C1 segment of cervical spinal cord (tissue), 14 donors: ENCODE measurements at regions not wholly inside any gene's neighbourhood (a gene's known extent, or its start where the extent isn't known, plus 50 kb on each side); places are given as distances from the start of the nearest gene placed in this dataset.

Experiments used
- DNase-seq, 14 donors: peaks; one replicate each; lab custom pipeline; 2025; lab: John Stamatoyannopoulos, UW

DNA sequence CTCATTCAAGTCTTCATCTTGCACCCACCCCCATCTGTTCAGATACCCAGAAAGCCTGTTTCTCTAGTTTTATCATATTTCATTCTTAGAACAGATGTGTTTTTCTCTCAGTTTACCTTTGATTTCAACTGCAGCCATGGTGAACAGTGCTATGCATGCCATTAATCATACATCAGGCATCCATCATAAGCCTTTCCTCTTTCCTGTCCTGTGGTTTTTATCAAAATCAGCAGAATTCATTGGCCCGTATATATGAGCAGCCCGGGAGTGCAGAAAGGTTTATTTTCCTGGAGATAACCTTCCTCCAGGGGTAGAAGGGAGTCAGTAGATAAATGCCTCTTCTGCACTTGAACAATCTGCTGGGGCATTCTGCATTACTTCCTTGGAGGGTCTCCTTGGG lies 65.7 kb downstream of the IL21 start:
- DNase-seq: no peak

DNA sequence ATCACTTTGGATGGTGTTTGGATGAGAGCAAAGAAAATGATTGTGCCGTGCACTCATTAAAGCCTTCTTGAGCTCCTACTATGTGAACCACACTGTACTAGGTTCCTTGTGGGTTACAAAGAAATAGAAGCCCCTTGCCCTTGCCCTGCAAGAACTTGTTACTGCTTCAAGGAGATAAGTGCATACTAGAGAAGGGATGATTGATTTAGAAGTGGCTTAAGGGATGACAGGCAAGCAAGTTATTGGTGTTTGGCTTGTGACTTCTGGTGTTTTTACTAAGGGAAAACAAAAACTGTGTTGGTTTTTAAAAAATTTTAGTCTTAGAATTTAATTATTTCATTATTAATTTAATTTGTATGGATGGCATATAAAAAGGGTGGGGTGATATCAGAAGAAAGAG lies 67.4 kb downstream of the IL21 start:
- DNase-seq: no peak

DNA sequence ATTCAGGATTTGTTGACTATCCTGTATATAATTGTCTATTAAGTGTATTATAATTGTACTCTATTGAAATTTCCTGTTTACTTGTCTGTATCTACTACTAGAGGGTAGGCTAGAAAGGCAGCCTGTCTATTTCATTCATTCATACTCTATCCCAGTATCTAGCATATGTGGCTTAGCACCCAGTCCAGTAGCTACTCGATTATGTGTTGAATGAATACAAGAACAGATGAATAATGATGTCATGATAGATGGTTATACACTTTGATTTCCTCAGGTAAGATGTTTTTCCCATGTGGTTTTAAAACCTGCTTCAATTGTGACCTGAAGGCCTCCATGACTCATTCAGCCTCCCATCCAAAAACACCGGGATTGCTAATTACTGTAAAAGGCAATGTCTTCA lies 68.0 kb downstream of the IL21 start:
- DNase-seq: no peak

DNA sequence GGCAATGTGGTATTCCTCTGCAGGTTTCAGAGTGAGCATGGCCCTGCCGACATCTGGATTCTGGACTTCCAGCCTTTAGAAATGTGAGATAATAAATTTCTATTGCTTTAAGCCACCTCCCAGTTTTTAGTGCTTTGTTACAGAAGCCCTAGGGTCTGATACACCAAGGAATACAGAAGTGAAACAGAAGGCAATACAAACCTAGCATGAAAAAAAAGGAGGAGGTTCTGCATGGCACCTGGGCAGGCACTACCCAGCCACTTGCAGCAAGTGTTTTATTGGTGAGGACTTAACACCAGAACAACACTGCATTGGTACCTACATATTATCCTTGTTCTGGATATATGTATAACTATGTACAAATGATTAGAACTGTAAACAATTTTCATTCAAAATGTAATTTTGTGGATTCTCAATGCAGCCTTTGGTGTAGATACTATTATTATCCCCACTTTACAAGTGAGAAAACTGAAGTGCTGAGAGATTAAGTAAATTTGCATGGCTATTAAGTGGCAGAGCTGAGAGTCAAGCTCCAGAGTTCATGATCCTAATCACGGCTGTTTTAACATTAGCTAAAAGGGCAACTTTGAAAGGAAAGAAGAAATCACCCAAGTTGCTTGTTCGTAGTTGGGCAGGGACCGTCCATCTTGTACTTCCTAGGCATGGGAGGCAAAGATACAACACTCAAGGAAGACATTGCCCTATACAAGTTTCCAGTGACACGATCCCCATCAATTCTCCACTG lies 71.8 kb downstream of the IL21 start:
- no peak for DNase-seq

DNA sequence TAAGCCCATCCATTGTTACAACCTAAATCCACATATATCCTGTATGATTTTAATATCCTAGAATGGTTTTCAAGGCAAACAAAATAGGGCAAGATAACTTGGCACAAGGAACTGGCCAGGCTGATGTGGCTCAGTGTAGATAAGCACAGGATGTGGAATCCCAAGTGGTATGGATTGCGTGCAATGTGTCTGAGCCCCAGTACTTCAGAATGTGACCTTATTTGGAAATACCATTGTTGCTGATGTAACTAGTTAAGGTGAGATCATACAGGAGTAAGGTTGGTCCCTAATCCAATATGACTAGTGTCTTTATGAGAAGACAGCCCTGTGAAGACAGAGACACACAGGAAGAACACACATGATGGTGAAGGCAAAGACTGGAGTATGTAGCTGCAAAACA lies 72.4 kb downstream of the IL21 start:
- no peak for DNase-seq

DNA sequence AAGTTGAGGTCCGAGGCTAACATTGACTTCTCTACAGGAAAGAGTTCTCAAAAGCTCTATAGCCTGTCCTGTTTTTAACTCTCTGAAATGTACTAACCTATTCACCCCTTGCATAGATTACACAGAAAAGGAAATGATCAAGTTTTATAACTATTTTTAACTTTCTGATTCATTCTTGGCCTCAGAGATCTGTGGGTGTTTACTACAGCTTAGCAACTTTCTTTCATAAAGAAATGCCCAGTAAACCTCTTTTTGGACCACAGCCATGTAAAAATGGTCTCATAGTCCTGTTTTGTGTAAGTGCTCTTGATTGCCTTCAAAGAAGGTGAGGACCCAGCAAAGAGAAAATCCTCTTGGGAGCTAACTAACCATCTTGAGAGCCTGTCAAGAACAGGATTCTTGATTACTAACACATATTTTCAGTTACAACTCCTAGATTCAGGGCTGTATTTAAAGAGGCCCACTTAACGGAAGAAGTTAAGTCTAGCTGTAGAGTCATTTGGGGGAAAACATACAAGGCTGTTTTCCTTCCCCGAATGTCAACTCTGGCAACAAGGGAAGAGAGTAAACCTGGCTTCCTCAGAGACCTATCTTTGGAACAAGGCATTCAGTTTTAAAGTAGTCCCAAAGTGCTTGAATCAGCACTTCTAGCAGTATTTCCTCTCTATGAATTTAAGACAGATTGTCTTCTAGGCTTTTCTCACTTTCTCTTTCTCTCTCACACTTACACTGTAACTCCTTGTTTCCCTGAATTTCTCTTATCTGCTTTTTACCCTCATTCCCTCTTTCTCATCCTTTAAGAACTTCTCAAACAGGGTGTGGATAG lies 78.2 kb downstream of the IL21 start:
- no peak for DNase-seq

DNA sequence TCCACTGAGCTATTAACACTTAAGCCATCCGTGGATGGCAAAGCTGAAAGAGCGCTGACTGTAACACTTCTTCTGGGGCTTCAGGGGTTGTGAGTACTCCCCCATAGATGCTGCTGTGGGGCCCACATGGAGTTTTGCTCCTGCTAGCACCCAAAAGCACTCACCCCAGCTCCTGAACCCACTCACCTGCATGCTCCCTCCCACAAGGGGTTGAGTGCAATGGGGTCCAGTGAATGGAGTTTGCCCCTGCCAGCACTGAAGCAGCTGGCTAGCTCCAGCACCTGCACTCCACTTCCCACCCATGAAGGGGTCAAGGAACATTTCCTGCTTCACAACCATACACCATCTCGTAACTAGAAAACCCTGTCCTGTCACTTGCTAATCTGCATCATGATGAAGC lies 78.9 kb downstream of the IL21 start:
- DNase-seq: no peak

DNA sequence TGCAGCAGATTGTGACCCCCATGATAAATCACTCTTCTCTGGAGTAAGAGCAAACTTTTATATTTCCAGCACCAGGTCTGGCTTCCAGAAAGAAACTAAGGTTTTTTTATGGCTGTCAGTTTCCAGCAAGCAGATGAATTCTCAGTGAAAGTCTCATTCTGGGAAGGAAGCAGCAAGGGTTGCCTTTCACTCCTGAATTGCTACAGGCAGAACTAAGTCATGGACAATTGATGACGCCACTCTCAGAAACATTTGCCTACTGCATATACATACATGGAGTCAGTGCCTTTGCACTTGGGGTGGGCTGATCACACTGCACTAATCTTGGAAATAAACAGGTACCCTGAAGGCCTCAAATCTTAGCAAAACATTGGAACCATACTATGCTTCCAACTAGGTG lies 80.0 kb downstream of the IL21 start:
- DNase-seq: no peak

DNA sequence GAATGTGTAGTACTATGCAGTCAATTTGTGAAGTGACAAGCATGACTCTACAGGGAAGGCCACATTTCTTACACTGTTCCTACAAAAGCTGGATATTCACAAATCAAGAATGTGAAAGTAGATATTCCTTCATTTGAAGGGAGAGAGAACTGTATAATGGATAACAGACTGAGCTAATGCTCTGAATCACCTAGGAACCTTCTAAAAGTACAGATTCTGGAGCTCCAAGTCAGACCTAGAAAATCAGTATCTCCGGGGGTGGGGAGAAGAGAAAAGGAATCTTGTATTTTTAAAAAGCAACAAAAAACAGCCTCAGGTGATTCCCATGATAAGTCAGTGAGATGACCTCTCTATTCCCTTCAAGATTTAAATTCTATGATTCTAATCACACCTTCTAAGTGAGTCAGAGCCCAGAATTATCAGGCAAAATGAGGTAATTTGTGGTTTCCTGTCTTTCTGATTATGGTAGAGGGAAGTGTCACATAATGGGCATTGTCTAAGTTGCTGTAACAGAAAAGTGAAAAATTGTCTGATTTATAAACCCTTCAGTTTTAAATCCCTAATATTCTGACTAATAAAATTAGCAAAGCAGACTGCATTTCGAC lies 80.9 kb downstream of the IL21 start:
- no peak for DNase-seq

DNA sequence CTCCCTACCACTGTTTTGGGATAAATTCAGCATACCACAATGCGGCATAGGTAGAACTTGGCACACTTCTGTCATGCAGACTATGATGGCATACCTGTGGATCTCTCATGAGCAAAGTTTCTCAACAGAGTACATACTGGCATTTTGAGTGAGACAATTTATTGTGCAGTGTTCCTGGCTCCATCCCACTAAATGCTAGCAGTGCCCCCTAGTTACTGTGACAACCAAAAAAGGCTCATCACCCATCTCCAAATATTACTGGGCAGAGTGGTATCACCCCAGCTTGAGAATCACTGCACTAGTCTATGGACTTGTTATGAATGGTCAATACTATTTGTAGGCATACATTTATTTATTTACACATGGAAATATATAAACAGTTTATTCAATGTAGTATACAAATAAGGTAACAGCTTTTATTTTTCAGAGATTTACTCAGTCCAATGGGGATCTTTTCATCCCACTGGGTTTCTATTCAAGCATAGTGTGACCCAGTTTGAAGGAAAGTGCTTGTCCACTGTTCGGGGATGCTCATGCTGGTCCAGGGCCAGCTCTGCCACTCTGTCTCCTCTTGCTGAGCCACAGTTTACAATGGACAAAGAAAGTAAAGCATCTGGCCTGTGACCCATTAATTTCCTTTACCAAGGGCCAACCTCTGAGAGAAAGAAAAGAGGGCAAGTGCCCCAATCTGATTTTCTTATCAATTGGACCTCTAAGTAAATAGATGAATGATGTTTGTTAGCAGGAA lies 81.0 kb upstream of the IL2 start:
- peak in 6 of 14 donors; percentile 1 to 6 (median 4) for DNase-seq

DNA sequence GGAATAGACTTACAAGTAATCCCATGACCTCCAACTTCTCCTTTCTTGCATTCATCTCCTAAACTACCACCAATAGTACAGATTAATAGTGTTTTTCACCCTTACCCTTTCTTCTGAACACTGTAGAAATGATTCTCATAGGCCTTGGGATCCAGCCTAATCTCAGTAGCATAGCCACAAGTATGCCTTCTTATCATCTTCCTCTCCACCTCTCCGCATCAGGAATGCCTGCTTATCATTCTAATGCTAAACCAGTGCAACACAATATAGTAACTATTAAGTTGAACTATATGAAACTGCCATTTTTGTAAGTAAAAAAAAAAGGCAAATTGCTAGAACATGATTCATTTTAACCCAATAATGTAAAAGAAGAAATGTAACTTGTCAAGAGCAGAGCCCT lies 79.5 kb upstream of the IL2 start:
- DNase-seq: no peak

DNA sequence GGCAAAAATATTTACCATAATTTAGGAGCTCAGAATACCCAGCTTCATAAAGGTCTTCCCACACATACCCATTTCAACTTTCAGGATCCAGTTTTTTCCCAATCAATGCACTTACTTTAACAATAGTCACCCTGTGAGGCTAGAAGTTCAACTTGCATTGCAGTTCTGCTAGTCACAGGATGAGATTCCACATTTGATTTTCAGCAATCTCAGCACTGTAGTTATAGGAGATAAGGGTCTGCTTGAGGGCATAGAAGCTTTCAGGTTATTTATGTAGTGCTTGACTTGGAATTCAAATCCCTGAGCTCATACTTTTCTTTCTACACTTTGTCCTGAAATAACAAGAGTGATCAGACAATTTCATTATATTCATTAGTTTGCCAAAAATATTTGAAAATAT lies 78.3 kb upstream of the IL2 start:
- DNase-seq: no peak

DNA sequence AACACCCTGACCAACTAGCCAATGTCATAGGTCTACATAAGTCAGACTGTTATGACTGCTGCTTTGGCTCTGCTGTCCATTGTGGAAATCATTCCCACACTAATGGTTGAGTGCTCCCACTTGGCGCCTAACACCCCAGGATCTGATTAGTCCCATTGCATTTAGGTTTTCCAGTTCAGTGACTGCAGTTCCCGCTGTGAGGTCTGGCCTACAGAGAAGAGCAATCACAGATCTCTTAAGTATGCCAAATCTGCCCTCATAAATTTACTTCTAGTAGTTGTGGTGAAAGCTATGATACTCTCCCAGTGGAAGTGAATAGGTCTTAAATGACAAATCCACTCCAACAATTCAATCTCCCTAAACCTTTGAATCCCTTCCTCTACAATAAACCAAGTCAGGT lies 77.3 kb upstream of the IL2 start:
- DNase-seq: no peak

DNA sequence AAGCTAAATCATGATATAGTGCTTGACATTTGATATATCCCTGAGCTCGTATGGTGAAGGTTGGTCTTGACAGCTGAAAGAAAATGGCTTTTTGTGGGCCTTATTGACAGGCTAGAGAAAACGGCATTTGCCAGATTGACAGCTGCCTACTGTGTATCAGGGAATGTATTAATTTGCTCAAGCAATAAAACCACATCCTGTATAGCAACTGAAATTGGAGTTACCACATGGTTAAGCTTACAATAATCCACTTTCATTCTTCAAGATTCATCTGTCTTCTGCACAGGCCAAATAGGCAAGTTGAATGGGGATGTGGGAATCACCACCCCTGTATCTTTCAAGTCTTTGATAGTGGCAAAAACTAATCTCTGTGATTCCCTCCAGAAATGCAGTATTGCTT lies 76.2 kb upstream of the IL2 start:
- no peak for DNase-seq

DNA sequence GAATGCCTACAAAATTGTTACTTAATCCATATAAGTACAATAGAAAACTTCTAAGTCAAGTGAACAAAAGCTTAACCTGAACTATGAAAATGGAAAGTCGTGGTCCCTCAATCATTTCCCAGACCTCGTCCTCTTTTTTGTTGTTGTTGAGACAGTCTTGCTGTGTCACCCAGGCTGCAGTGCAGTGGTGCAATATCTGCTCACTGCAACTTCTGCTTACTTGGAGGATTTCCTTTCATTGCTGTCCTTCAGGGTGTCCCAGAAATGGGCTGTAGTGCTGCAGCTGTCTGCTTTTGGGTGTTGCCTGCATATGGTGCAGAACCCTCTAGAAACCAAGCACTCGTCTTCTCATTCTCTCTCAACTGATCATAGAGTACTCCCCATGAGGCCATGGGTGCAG lies 75.0 kb upstream of the IL2 start:
- DNase-seq: no peak

DNA sequence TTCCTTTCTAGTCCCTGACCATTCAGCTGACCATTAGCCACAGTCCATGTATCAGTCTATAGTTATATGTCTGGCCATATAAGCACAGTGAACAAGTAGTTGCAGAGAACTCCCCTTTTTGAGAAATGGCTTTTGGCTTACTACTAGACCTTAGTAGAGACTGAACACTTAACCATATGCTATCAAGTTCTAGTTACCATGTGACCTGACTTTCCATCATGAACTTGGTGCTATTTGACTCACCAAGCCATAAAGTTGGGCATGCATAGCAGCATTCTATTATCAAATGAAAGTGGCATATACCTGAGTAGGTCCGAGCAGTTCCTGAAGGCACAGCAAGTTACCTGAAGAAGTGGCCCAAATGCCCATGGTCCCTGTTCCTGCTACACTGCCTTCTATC lies 74.5 kb upstream of the IL2 start:
- DNase-seq: no peak

DNA sequence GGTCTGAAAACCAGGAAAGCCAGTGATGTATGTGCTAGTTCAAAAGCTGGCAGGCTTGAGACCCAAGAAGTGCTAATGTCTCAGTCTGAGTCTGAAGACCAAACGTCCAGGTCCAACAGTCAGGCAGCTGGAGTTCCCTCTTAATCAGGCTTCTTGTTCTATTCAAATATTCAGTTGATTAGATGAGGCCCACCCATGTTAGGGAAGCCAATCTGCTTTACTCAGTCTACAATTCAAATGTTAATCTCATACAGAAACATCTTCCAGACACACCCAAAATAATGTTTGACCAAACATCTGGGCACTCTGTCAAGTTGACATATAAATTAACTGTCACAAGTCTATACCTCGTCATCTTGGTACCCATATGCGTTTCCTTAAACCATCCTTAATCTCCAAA lies 72.4 kb upstream of the IL2 start:
- no peak for DNase-seq

DNA sequence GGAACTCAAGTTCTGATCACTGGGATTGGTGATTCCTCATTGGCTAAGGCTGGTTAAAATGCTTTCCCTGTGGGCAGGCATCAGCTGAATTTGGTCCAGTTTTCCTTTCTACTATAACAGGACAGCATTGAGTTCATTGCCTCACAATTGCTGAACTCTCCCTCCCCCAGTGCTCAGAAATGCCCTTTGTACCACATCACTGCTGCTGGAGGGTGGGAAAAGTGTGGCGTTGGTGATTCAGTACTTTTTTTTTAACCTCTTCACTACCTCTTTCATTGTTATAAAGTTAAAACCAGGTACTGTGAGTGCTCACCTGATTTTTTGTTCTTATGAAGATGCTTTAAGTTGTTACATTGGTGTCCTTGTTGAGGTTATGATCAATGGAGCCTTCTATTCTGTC lies 69.3 kb upstream of the IL2 start:
- DNase-seq: no peak

DNA sequence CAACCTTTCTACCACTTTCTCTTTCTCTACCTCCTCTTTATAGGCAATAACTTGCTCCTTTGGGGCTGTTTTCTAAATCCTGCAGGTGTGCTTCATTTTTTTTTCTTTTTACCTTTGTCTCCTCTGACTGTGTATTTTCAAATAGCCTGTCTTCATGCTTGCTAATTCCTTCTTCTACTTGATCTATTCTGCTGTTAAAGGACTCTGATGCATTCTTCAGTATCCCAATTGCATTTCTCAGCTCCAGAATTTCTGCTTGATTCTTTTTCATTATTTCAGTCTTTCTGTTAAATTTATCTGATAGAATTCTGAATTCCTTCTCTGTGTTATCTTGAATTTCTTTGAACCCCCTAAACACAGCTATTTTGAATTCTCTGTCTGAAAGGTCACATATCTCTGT lies 67.7 kb upstream of the IL2 start:
- no peak for DNase-seq

DNA sequence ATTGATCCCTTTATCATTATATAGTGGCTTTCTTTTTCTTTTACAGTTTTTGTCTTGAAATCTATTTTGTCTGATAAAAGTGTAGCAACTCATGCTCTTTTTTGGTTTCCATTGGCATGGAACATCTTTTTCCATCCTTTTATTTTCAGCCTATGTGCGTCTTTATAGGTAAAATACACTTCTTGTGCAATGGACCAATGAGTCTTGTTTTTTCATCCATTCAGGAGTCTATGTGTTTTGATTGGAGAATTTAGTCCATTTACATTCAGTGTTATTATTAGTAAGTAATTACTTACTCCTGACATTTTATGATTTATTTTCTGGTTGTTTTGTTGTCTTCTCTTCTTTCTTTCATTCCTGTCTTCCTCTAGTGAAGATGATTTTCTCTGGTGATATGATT lies 66.4 kb upstream of the IL2 start:
- DNase-seq: no peak

DNA sequence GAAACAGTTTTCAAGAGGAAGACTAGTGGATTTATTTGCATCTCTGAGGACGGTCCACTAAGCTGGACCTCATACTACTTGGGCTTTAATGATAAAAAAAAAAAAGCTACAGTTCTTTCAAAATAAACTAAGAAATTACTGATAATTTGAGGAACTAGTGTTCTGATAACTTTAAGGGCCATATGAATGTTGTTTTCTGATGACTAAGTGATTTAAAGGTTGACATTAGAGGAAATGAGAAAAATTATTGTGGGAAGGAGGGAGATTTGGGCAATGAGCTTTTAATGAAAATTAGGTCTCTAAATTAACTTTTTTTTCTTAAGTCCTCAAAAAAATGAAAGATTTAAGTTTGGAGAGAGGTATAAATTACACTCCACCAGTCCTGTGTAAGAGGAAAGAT lies 60.8 kb upstream of the IL2 start:
- no peak for DNase-seq

DNA sequence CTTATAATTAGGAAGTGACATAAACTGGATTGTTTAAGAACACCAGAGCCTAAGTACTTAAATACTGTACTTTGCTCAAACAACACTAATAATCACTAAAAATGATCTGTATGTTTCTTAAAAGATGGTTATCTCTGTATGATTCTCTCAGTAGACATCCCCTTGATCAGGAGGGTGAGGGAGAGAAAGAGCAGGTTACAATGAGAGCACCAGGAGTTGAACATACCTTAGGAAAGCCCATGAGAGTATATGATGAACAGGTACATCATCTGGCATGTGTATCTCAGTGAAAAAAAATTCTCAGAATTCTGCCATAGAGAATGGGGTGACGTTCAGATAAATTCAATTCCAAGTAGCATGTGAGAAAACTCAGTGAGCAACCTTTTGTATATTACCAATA lies 59.9 kb upstream of the IL2 start:
- DNase-seq: no peak
